H9 (cell line): ENCODE measurements at regions not wholly inside any gene's neighbourhood (a gene's known extent, or its start where the extent isn't known, plus 50 kb on each side); places are given as distances from the start of the nearest gene placed in this dataset.

Experiments used
- DNase-seq: peaks from one replicate; pipeline ENCODE4 v3.0.0-alpha.2; 2017
- H2AFZ ChIP-seq: one replicate; pipeline ENCODE4 v1.6.1; 2013; ENCODE audit warnings: mild to moderate bottlenecking, low read length, control low read depth, moderate library complexity
- H2AK5ac ChIP-seq: 2 replicates; pipeline ENCODE4 v1.6.1; 2013; ENCODE audit warnings: low read length, control low read depth, mixed read lengths; ENCODE audit not compliant: insufficient read length
- H2BK120ac ChIP-seq: one replicate; pipeline ENCODE4 v1.6.1; 2013; ENCODE audit warnings: low read depth, mild to moderate bottlenecking, low read length, control low read depth, inconsistent platforms; ENCODE audit not compliant: poor library complexity, severe bottlenecking
- H2BK12ac ChIP-seq: 2 replicates; pipeline ENCODE4 v1.6.1; 2013; ENCODE audit warnings: low read length, control low read depth, mixed read lengths, low read depth; ENCODE audit not compliant: insufficient read length
- H2BK15ac ChIP-seq: 2 replicates; pipeline ENCODE4 v1.6.1; 2013; ENCODE audit warnings: low read depth, low read length, control low read depth
- H2BK20ac ChIP-seq: one replicate; pipeline ENCODE4 v1.6.1; 2013; ENCODE audit warnings: low read depth, mild to moderate bottlenecking, low read length, control low read depth, inconsistent platforms; ENCODE audit not compliant: poor library complexity, severe bottlenecking
- H2BK5ac ChIP-seq: 2 replicates; pipeline ENCODE4 v1.6.1; 2013; ENCODE audit warnings: low read length, control low read depth, mixed read lengths; ENCODE audit not compliant: insufficient read length
- H3K14ac ChIP-seq: 2 replicates; pipeline ENCODE4 v1.6.1; 2013; ENCODE audit warnings: low read length, control low read depth; ENCODE audit not compliant: insufficient read depth
- H3K18ac ChIP-seq: 2 replicates; pipeline ENCODE4 v1.6.1; 2013; ENCODE audit warnings: low read depth, mild to moderate bottlenecking, mixed read lengths, low read length, control low read depth; ENCODE audit not compliant: insufficient read length
- H3K23ac ChIP-seq: 2 replicates; pipeline ENCODE4 v1.6.1; 2013; ENCODE audit warnings: low read length, control low read depth, mixed read lengths, low read depth; ENCODE audit not compliant: insufficient read length
- H3K23me2 ChIP-seq: 2 replicates; pipeline ENCODE4 v1.6.1; 2013; ENCODE audit warnings: low read depth, mild to moderate bottlenecking, mixed read lengths, low read length, control low read depth; ENCODE audit not compliant: insufficient read length, poor library complexity, severe bottlenecking
- H3K27ac ChIP-seq: 2 replicates; pipeline ENCODE4 v1.5.1; 2013; ENCODE audit warnings: low read length, control low read depth, mixed read lengths, low read depth; ENCODE audit not compliant: insufficient read length
- H3K27me3 ChIP-seq: 2 replicates; pipeline ENCODE4 v1.6.1; 2013; ENCODE audit warnings: low read length, control low read depth, inconsistent platforms; ENCODE audit not compliant: insufficient read depth
- H3K4ac ChIP-seq: 2 replicates; pipeline ENCODE4 v1.6.1; 2013; ENCODE audit warnings: low read depth, mild to moderate bottlenecking, control low read depth, inconsistent platforms, low read length, moderate library complexity
- H3K4me1 ChIP-seq: 2 replicates; pipeline ENCODE4 v1.6.1; 2013; ENCODE audit warnings: low read length, control low read depth, inconsistent platforms; ENCODE audit not compliant: insufficient read depth
- H3K4me2 ChIP-seq: 2 replicates; pipeline ENCODE4 v1.6.1; 2013; ENCODE audit warnings: low read length, control low read depth, mixed read lengths; ENCODE audit not compliant: insufficient read length, insufficient read depth
- H3K56ac ChIP-seq: 2 replicates; pipeline ENCODE4 v1.6.1; 2013; ENCODE audit warnings: low read depth, mild to moderate bottlenecking, mixed read lengths, low read length, control low read depth; ENCODE audit not compliant: insufficient read length
- H3K79me1 ChIP-seq: 2 replicates; pipeline ENCODE4 v1.6.1; 2013; ENCODE audit warnings: low read depth, mild to moderate bottlenecking, moderate library complexity, low read length, control low read depth, inconsistent platforms; ENCODE audit not compliant: insufficient read depth, poor library complexity, severe bottlenecking
- H3K79me2 ChIP-seq: 2 replicates; pipeline ENCODE4 v1.6.1; 2013; ENCODE audit warnings: low read length, control low read depth, inconsistent platforms; ENCODE audit not compliant: insufficient read depth
- H3K9ac ChIP-seq: 2 replicates; pipeline ENCODE4 v1.6.1; 2013; ENCODE audit warnings: low read length, control low read depth, mixed read lengths; ENCODE audit not compliant: insufficient read length; ENCODE audit errors: extremely low read depth
- H3K9me3 ChIP-seq: one replicate; pipeline ENCODE4 v1.6.1; 2013; ENCODE audit warnings: low read depth, low read length, inconsistent platforms; ENCODE audit not compliant: control insufficient read depth
- H3T11ph ChIP-seq: one replicate; pipeline ENCODE4 v1.6.1; 2013; ENCODE audit warnings: mild to moderate bottlenecking, low read length, control low read depth, inconsistent platforms
- H4K20me1 ChIP-seq: one replicate; pipeline ENCODE4 v1.6.1; 2013; ENCODE audit not compliant: control insufficient read depth, insufficient read length, insufficient read depth
- H4K5ac ChIP-seq: 2 replicates; pipeline ENCODE4 v1.6.1; 2013; ENCODE audit warnings: low read depth, mild to moderate bottlenecking, mixed read lengths, low read length, control low read depth; ENCODE audit not compliant: insufficient read length
- H4K8ac ChIP-seq: replicated peaks from 2 replicates; pipeline ENCODE4 v1.6.1; 2013; ENCODE audit warnings: low read length, control low read depth, mixed read lengths, low read depth; ENCODE audit not compliant: insufficient read length
- H4K91ac ChIP-seq: 2 replicates; pipeline ENCODE4 v1.6.1; 2013; ENCODE audit warnings: low read depth, mild to moderate bottlenecking, moderate library complexity, mixed read lengths, low read length, control low read depth; ENCODE audit not compliant: insufficient read length
- H3K27ac Mint-ChIP-seq, 3 experiments: 2 replicates in 2 of 3; 3 replicates in 1 of 3; pipeline ENCODE4 v1.8.0; 2020 to 2021; ENCODE audit warnings: mixed read lengths in 3 of 3, mild to moderate bottlenecking in 1 of 3, moderate library complexity in 1 of 3
- H3K27me3 Mint-ChIP-seq: 2 replicates; pipeline ENCODE4 v1.8.0; 2021; ENCODE audit warnings: low read depth, mild to moderate bottlenecking, moderate library complexity, mixed read lengths
- H3K36me3 Mint-ChIP-seq, 3 experiments: 2 replicates in 2 of 3; 3 replicates in 1 of 3; pipeline ENCODE4 v1.8.0; 2020 to 2021; ENCODE audit warnings: low read depth in 3 of 3, mixed read lengths in 3 of 3; ENCODE audit not compliant: insufficient read depth in 1 of 3
- H3K4me1 Mint-ChIP-seq, 2 experiments: 2 replicates each; pipeline ENCODE4 v1.8.0; 2020; ENCODE audit warnings: mixed read lengths in 2 of 2
- H3K4me3 Mint-ChIP-seq, 2 experiments: 2 replicates in 1 of 2; 3 replicates in 1 of 2; pipeline ENCODE4 v1.8.0; 2020 to 2021; ENCODE audit warnings: mild to moderate bottlenecking in 2 of 2, mixed read lengths in 2 of 2, moderate library complexity in 1 of 2
- H3K9me3 Mint-ChIP-seq, 2 experiments: 2 replicates in 1 of 2; 3 replicates in 1 of 2; pipeline ENCODE4 v1.8.0; 2020; ENCODE audit warnings: mild to moderate bottlenecking in 2 of 2, mixed read lengths in 2 of 2, moderate library complexity in 1 of 2
- CTCF ChIP-seq: fragments of 200-600 bp; sonication (generic); conservative IDR thresholded peaks from 3 replicates; pipeline ENCODE4 v1.8.0; 2021; ENCODE audit warnings: antibody characterized with exemption, mild to moderate bottlenecking
- WGBS: extraction: QIAGEN DNeasy Blood & Tissue Kit; methylation state at CpG from one replicate; pipeline ENCODE4 v1.1.7; 2013; ENCODE audit warnings: missing lambda C conversion rate, low lambda C conversion rate, mixed read lengths; ENCODE audit not compliant: insufficient read length; ENCODE audit errors: extremely low coverage; 5-methylcytosine and 5-hydroxymethylcytosine counted together

- Mint-ChIP-seq H3K9me3 (peaks cover 0 to 2% of the 10 kb centered on the region in 2 experiments; a peak in 1 of 5 replicates), H3K27me3 (no peaks in the 10 kb centered on the region), H3K36me3 (no peaks in the 10 kb centered on the region; a peak in 1 of 7 replicates), H3K27ac (no peak overlapping the region), H3K4me3 (no peak overlapping the region), H3K4me1 (peaks cover 9% of the 10 kb centered on the region in 2 experiments)
- H2BK20ac ChIP-seq: no peak overlapping the region
- TF ChIP-seq CTCF: no peak
- no peaks in the 10 kb centered on the region for H3K79me2 ChIP-seq
- no peak overlapping the region for H2AFZ ChIP-seq
- no peak overlapping the region for H4K5ac ChIP-seq
- no peak overlapping the region for H4K91ac ChIP-seq
- H3K27me3 ChIP-seq: no peaks in the 10 kb centered on the region
- H4K8ac ChIP-seq: no peak overlapping the region
- H3K4me2 ChIP-seq: no peak overlapping the region
- no peak overlapping the region for H2AK5ac ChIP-seq
- no peak overlapping the region for H3K9ac ChIP-seq
- H3K23me2 ChIP-seq: no peaks in the 10 kb centered on the region
- WGBS: no CpG with 5 or more reads among the region's 4 CpGs
- no peak overlapping the region for H3K14ac ChIP-seq
- H3K4ac ChIP-seq: no peak overlapping the region
- no peak overlapping the region for H2BK15ac ChIP-seq
- H4K20me1 ChIP-seq: no peaks in the 10 kb centered on the region
- H2BK5ac ChIP-seq: no peak overlapping the region
- H3K23ac ChIP-seq: no peak overlapping the region
- H3K9me3 ChIP-seq: no peaks in the 10 kb centered on the region
- no peak overlapping the region for H3T11ph ChIP-seq
- H2BK120ac ChIP-seq: no peak overlapping the region
- DNase-seq: no peak
- H3K27ac ChIP-seq: no peak overlapping the region
- H3K18ac ChIP-seq: no peak overlapping the region
- no peaks in the 10 kb centered on the region for H3K79me1 ChIP-seq
- H3K56ac ChIP-seq: no peak overlapping the region
- no peak overlapping the region for H2BK12ac ChIP-seq
- no peaks in the 10 kb centered on the region for H3K4me1 ChIP-seq
Observed at GRCh38 chr2:33891616-33892015, 292.5 kb upstream of the FAM98A start.
